ENCODE measurements at regions not wholly inside any gene's neighbourhood (a gene's known extent, or its start where the extent isn't known, plus 50 kb on each side); places are given as distances from the start of the nearest gene placed in this dataset.

- Mint-ChIP-seq H3K4me1 (peaks cover 26% of the 10 kb centered on the region), H3K9me3 (peaks cover 7% of the 10 kb centered on the region; the same call in 2 of the 3 replicates), H3K27ac (no peak overlapping the region), H3K36me3 (ENCODE audit: low read depth) (peaks cover 8% of the 10 kb centered on the region; the same call in 2 of the 3 replicates), H3K27me3 (ENCODE audit: insufficient read depth, low read depth, poor library complexity) (peaks cover 13% of the 10 kb centered on the region), H3K4me3 (no peak overlapping the region; the same call in 2 of the 3 replicates)
- no peak for DNase-seq (ENCODE audit: low spot score)
- no peak overlapping the region for H3K27ac ChIP-seq (ENCODE audit: low read depth)
- no peaks in the 10 kb centered on the region for H4K20me1 ChIP-seq (replicated peaks; ENCODE audit: insufficient read depth)
- no peak overlapping the region for H3K4me2 ChIP-seq
- H3K9me2 ChIP-seq (ENCODE audit: insufficient read depth): no peaks in the 10 kb centered on the region
- no peak overlapping the region for H2AFZ ChIP-seq
- no peak for ATAC-seq
- TF ChIP-seq CREB1 (CRISPR knock-in tag; IDR thresholded peaks at IDR 0.05; ENCODE audit: low read depth): no peak
- TF ChIP-seq ZNF462 (CRISPR knock-in tag; IDR thresholded peaks at IDR 0.05): no peak
- TF ChIP-seq EZH2 (IDR thresholded peaks at IDR 0.05; ENCODE audit: low read depth, unreplicated experiment): no peak
- no peak for TF ChIP-seq ZNF114 (CRISPR knock-in tag; IDR thresholded peaks at IDR 0.05)
- no peak for TF ChIP-seq ZNF331 (CRISPR knock-in tag; IDR thresholded peaks at IDR 0.05; ENCODE audit: low read depth)
- TF ChIP-seq POLR2AphosphoS5 (IDR thresholded peaks at IDR 0.05; ENCODE audit: low read depth): no peak
- TF ChIP-seq STAT1 (IDR thresholded peaks at IDR 0.05; ENCODE audit: unreplicated experiment): no peak
- no peak for TF ChIP-seq NANOG (IDR thresholded peaks at IDR 0.05; ENCODE audit: borderline replicate concordance)
- TF ChIP-seq ETS1 (IDR thresholded peaks at IDR 0.05): no peak
- TF ChIP-seq JUNB (IDR thresholded peaks at IDR 0.05; ENCODE audit: unreplicated experiment): no peak
- no peak for TF ChIP-seq CTCF (conservative IDR thresholded peaks at IDR 0.05; ENCODE audit: low read depth in 2 of 2)
- no peak for TF ChIP-seq EZH2phosphoT487 (IDR thresholded peaks at IDR 0.05; ENCODE audit: unreplicated experiment)
- TF ChIP-seq REST (IDR thresholded peaks at IDR 0.05; ENCODE audit: unreplicated experiment): no peak
- no peaks in the 10 kb centered on the region for H3K36me3 ChIP-seq (ENCODE audit: insufficient read depth)
- H3K79me2 ChIP-seq (replicated peaks; ENCODE audit: insufficient read depth): no peaks in the 10 kb centered on the region
- H3K4me1 ChIP-seq (ENCODE audit: insufficient read depth): peaks cover 26% of the 10 kb centered on the region
- H3K27me3 ChIP-seq (ENCODE audit: insufficient read depth): no peaks in the 10 kb centered on the region
- H3F3A ChIP-seq (replicated peaks; ENCODE audit: low read depth): no peaks in the 10 kb centered on the region
- H3K4me3 ChIP-seq: no peak overlapping the region
Observed at GRCh38 chr1:201696217-201696761, 132.7 kb upstream of the IPO9 start.
